Keratinocyte (primary cell): ENCODE measurements at regions not wholly inside any gene's neighbourhood (a gene's known extent, or its start where the extent isn't known, plus 50 kb on each side); places are given as distances from the start of the nearest gene placed in this dataset.

Experiments
- EZH2 ChIP-seq: IDR thresholded peaks from one replicate; pipeline ENCODE4 v1.6.1; 2012; ENCODE audit warnings: inconsistent platforms, mild to moderate bottlenecking, low read length, moderate library complexity
- TF ChIP-seq, protein P1 (sequence below), 3 experiments: IDR thresholded peaks in 1 of 3; conservative IDR thresholded peaks in 1 of 3; optimal IDR thresholded peaks in 1 of 3; 2 replicates in 2 of 3; 3 replicates in 1 of 3; pipeline versions ENCODE3 to v1.5.1; 2011; ENCODE audit warnings: low read length in 3 of 3, mild to moderate bottlenecking in 3 of 3, moderate library complexity in 2 of 3, control low read depth in 1 of 3, inconsistent platforms in 1 of 3; ENCODE audit not compliant: insufficient read depth in 2 of 3; ENCODE audit errors: extremely low read depth in 1 of 3

DNA sequence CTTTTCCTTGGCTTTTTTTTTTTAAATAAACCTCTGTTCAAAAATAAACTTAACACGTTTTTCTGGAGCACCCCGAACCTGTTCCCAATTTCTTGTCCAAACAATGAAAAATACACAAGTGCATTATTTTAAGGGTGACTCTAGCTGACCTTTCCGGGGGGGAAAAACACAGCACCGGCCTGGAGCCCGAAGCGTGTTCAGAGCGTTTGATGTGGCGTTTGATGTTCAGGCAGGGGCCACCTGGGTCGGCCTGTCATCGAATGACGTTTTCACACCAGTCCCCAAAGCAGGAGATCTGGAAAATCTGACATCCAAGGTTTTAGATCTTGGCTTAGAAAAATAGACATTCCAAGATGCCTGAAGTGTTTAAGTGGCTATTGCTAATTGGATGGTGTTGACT is 282.1 kb downstream of the SHOX start:
- TF ChIP-seq, protein P1, sequence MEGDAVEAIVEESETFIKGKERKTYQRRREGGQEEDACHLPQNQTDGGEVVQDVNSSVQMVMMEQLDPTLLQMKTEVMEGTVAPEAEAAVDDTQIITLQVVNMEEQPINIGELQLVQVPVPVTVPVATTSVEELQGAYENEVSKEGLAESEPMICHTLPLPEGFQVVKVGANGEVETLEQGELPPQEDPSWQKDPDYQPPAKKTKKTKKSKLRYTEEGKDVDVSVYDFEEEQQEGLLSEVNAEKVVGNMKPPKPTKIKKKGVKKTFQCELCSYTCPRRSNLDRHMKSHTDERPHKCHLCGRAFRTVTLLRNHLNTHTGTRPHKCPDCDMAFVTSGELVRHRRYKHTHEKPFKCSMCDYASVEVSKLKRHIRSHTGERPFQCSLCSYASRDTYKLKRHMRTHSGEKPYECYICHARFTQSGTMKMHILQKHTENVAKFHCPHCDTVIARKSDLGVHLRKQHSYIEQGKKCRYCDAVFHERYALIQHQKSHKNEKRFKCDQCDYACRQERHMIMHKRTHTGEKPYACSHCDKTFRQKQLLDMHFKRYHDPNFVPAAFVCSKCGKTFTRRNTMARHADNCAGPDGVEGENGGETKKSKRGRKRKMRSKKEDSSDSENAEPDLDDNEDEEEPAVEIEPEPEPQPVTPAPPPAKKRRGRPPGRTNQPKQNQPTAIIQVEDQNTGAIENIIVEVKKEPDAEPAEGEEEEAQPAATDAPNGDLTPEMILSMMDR (optimal IDR thresholded peaks at IDR 0.05 in 1 of 3, IDR thresholded peaks at IDR 0.05 in 1 of 3, conservative IDR thresholded peaks at IDR 0.05 in 1 of 3; ENCODE audit: extremely low read depth in 1 of 3, insufficient read depth in 2 of 3, low read length in 3 of 3) = no peak
- TF ChIP-seq EZH2 = no peak
